Retina (tissue), 1 donor: ENCODE measurements at regions not wholly inside any gene's neighbourhood (a gene's known extent, or its start where the extent isn't known, plus 50 kb on each side); places are given as distances from the start of the nearest gene placed in this dataset.

Experiments used
- DNase-seq: peaks from one replicate; pipeline ENCODE4 v3.0.0-alpha.2; 2016

DNA sequence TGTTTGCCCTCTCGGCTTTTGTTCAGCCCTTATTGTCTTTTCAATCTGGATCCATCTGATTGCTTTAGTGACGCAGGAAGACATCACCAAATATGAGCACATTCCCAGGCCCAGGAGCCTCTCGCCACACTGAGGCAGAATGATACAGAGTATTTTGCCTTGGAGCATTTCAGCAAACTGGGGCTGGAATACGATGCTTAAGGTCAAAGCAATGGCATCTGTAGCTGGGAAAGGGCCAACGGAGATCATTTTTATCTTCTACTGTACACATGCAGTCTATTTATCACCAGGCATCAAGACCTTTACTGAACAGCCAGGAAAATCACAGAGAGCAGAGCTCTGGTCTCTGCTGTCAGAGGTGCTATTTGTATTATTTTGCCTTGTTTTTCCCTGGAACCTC is 655.3 kb downstream of the RNF144B start:
- no peak for DNase-seq

DNA sequence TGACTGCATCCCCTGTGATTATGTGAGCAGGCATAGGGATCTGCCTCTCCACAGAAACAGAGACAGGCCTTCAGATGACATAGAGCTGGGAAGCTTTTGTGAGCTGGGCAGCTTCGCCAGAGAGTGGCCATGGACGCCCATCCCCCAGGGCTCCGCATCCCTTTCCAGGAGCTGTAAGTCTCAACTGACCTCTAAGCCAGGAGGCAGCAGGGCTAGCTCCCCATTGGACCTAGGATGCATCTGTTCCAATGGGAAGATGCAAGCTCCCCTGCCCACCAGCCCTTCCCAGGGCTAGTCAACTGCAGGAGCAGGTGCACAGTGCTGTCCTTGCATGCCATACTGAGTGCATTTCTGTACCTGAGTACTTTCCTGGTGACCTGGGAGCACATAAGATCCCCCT is 663.6 kb downstream of the RNF144B start:
- no peak for DNase-seq

DNA sequence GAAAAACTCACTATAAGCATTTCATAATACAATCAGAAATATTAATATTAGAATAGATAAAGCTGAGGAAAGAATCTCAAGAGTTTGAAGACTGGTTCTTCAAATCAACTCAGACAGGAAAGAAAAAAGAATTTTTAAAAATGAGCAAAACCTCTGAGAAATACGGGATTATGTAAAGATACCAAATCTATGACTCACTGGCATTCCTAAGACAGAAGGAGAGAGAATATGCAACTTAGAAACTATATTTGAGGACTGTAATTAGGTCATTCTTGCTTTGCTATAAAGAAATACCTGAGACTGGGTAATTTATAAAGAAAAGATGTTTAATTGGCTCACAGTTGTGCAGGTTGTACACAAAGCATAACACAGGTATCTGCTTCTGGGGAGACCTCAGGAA is 665.1 kb downstream of the RNF144B start:
- DNase-seq = no peak

DNA sequence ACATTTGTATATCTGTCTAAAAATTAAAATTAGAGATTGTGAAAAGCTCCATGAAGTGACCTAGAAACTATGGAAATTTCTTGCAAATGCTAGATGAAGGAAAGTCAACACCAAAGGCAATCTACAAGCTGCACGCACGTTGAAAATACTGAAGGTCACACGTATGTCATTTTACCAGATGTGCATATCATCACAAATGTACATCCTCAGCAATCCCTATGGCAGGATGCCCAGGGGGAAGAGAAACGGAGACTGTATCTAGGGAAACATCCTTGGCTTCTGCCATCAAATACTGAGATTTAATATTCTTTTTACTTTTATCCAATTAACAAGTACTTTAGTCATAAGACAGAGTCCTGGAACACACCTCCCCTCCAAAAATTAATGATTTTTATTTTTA is 672.0 kb downstream of the RNF144B start:
- no peak for DNase-seq

DNA sequence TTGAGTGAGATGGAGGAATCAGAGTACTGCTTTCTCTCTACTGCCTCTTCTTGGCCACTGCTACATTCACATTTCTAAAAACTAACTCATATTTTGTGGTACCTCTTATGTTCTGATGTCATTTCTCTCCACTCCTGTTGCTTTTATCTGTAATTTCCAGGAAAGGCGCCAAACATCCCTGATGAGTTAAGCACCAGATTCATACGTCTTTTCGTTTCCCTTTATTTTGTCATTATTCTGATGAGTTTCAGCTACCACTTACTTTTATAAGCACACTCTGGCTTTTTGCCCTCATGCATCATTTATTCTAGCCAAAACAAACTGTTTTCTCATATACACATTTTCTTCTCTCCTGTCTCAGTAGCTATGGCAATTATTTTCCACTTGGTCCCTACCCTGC is 680.0 kb downstream of the RNF144B start:
- no peak for DNase-seq

- no peak for DNase-seq
Observed at GRCh38 chr6:19070520-19070919, 683.4 kb downstream of the RNF144B start.

GRCh38 chr6:19083801-19084200 is 696.7 kb downstream of the RNF144B start:
- no peak for DNase-seq

- no peak for DNase-seq
Observed at GRCh38 chr6:19086480-19086879, 699.3 kb downstream of the RNF144B start.

DNA sequence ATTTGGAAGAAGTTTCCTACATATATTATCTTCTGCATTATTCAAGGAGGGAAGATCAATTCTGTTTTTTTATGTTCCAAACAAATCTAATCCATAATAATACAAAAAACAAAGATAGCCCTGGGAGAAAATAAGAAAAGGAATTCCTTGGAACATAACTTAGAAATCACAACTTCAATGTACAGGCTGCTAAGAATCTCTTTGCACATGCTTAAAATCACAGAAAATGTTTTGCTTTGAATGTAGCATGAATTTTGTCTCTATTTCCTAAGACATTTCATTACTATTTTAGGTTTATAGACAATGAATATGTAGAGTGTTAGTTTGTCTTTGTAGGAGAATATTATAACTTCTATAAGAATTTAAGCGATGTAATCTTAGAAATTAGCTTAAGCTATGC is 700.1 kb downstream of the RNF144B start:
- DNase-seq = no peak

DNA sequence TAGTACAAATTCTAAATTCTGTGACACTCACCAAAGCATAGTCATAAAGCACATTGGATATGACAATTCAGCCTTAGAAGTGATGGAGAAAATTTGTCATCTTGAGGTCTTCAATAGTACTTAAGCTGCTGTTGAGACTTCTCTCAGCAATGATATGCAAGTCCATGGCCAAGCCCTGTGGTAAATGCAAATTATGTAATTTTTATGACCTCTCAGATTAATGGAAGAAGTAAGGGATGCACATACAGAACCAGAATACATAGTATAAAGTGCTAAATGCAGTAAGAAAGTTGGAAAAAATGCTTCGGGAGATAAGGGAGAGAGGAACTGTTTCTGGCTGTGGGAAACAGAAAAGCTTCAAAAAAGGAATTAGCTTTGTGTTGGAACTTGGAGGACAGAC is 700.7 kb downstream of the RNF144B start:
- no peak for DNase-seq

- no peak for DNase-seq
Observed at GRCh38 chr6:19100752-19101151, 713.6 kb downstream of the RNF144B start.

DNA sequence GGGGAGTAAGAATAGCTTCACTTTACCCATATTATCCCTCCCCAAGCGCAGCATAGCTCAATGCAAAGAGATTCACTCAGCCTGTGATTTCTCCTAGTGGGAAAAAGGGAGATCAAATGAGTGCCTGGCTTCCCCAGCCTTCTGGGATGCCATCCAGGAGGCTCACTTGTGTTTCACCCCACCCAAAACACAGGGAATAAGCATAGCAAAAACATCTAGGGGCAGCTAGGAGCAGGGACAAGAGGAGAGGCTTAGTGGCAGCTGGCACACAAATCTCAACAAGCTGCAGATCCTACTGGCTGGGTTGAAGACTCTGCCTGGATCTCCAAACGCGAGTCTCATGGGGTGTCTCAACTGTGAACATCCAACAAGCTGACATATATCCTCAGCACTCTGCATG is 715.8 kb downstream of the RNF144B start:
- DNase-seq = no peak

DNA sequence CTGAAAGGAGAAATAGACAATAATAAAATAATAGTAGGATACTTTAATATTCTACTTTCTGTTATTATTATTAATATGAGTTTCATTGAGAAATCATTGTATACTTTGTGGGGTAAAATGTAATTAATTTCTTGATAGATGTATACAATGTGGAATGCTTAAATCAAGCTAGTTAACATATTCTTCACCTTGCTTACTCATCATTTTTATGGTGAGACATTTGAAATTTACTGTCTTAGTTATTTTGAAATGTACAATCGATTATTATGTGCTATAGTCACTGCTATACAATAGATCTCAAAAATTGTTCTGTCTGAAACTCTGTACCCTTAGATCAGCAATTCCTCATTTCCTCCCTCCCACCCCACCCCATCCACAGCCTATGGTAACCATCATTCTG is 720.3 kb downstream of the RNF144B start:
- DNase-seq = no peak

GRCh38 chr6:19121521-19121920 is 715.6 kb upstream of the ID4 start:
- no peak for DNase-seq

- no peak for DNase-seq
Observed at GRCh38 chr6:19127081-19127480, 710.1 kb upstream of the ID4 start.

- no peak for DNase-seq
Observed at GRCh38 chr6:19128701-19129100, 708.5 kb upstream of the ID4 start.

GRCh38 chr6:19135706-19136105 is 701.5 kb upstream of the ID4 start:
- no peak for DNase-seq

DNA sequence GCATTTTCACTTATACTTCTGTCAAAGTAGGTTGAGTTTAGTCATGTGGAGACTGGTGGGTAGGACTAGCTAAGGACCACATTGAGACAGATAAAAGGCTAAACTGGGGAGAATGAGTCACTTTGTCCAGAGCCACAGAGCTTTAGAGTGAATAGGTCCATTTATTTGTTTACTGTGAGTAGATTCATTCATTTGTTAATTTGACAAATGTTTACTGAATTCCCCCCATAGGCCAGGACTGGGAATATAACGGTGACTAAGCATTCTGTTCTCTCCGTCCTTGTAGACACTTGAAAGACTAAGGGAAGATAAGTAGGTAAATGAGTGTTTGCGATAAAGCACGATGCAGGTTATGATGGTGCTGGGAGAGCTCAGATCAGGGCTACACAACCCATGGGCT is 699.7 kb upstream of the ID4 start:
- DNase-seq = no peak

- no peak for DNase-seq
Observed at GRCh38 chr6:19142275-19142674, 694.9 kb upstream of the ID4 start.

DNA sequence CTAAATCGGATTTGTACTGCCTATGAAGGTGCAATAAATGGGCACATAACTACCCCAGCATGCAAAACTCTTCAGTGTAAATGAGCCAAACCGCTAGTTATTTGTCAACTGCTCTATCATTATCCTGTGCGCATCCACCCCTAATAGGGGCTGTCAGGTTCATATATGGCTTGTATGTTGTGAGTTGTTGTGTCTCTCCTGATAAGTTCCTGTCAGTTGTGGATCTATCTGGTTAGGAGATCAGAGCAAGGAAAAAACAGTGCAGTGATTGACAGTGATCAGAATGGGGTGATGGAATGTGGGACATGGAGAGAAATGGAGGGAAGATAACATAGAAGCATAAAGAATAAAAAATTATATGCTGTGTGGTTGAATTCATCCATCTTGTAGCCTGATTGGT is 686.9 kb upstream of the ID4 start:
- no peak for DNase-seq

DNA sequence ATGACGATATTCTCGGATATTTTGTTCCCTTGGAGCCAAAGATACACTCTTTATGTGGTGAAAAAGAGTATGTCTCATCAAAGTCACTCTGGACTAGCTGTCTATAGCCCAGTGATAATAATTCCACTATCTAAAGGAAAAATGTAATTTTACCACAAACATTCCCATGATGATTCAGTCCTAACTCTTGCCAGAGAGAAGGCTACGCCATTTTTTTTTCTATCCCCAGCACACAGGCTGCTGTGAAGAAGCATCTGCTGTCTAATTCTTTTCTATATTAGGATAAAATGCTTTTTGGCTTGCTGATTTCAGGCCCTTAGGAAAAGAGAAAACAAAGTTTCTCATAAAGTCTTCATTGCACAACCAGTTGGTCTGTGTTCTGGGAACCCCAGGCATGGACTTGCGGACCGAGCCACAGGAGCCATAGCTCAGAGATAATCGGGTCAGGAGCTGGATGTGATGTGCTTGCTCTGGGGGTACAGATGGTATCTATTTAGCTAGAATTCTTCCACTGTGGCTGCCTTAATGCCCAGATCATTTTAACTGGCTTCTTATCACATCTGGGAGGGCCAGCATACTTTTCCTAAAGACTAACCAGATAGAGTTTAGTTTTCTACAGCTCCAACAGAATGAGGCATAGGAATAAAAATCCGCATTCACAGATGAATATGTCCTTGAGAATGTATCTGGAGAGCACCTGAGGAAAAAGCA is 683.7 kb upstream of the ID4 start:
- no peak for DNase-seq

GRCh38 chr6:19153981-19154295 is 683.2 kb upstream of the ID4 start:
- DNase-seq = no peak

- DNase-seq = no peak
Observed at GRCh38 chr6:19156443-19156842, 680.7 kb upstream of the ID4 start.

DNA sequence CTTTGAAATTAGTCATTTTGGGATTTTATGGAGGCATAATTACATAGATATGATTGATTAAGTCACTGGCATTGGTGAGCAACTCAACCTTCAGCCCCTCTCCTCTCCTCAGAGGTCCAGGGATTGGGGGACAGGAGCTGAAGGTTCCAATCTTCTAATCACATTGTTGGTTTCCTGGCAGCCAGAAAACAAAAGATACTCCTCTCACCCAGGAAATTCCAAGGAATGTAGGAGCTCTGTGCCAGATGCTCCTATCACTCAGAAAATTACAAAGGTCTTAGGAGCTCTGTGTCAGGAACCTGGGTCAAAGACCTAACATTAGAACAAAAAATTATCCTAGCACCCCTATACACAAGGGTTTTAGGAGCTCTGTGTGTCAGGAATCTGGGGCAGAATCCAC is 679.7 kb upstream of the ID4 start:
- DNase-seq = no peak

DNA sequence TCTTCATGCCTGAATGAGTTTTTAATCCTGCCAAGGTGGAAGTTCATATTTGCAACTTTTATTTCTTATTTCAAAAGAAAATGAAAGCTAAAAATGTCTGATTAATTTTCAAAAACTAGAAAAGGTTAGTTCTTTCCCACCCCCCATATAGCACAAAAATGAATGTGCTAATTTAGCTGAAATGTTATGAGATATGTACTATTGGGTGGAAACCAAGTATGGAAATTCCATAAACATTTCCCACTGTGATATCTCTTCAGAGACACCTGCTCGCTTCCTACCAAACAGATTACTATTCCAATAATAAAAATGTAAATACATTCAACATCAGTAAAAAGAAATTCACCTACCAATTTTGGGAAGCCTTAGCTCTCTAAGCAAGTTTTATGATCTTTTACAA is 678.6 kb upstream of the ID4 start:
- DNase-seq = no peak

- DNase-seq = no peak
Observed at GRCh38 chr6:19159089-19159488, 678.1 kb upstream of the ID4 start.
